ENCODE measurements at regions not wholly inside any gene's neighbourhood (a gene's known extent, or its start where the extent isn't known, plus 50 kb on each side); places are given as distances from the start of the nearest gene placed in this dataset.

DNA sequence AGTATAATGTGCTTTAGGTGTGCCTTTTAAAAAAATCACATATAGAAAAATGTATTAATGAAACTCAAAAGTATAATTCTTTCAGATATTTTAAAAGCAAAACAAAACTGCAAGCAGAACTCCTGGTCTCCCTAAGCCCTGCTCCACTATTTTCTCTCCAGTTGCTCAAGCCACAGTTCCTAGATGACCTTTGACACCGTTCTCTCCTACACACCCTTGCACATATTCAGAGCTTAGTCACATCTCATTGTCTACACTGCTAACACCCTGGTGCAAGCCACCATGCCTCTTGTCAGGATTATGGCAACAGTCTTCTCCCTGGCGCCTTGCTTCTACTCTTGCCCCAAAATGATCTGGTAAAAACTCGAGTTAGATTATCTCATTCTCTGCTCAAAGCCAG is 50.2 kb upstream of the ROR1 start (continued):
- TF ChIP-seq, protein P1, sequence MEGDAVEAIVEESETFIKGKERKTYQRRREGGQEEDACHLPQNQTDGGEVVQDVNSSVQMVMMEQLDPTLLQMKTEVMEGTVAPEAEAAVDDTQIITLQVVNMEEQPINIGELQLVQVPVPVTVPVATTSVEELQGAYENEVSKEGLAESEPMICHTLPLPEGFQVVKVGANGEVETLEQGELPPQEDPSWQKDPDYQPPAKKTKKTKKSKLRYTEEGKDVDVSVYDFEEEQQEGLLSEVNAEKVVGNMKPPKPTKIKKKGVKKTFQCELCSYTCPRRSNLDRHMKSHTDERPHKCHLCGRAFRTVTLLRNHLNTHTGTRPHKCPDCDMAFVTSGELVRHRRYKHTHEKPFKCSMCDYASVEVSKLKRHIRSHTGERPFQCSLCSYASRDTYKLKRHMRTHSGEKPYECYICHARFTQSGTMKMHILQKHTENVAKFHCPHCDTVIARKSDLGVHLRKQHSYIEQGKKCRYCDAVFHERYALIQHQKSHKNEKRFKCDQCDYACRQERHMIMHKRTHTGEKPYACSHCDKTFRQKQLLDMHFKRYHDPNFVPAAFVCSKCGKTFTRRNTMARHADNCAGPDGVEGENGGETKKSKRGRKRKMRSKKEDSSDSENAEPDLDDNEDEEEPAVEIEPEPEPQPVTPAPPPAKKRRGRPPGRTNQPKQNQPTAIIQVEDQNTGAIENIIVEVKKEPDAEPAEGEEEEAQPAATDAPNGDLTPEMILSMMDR (IDR thresholded peaks at IDR 0.05 in 2 of 3, conservative IDR thresholded peaks at IDR 0.05 in 1 of 3; ENCODE audit: borderline replicate concordance in 1 of 3, insufficient read depth in 1 of 3, low read depth in 2 of 3, low read length in 2 of 3): no peak
- TF ChIP-seq SRF (IDR thresholded peaks at IDR 0.05; ENCODE audit: low read depth): no peak

Data from HCT116 (cell line).